CD14-positive monocyte (primary cell): ENCODE measurements at regions not wholly inside any gene's neighbourhood (a gene's known extent, or its start where the extent isn't known, plus 50 kb on each side); places are given as distances from the start of the nearest gene placed in this dataset.

ENCODE experiments used
- DNase-seq, 3 donors: peaks; one replicate each; pipeline ENCODE4 v3.0.0-alpha.2; 2011 to 2022
- H2AFZ ChIP-seq: 2 replicates; pipeline ENCODE4 v1.6.0; 2012; ENCODE audit warnings: mild to moderate bottlenecking, low read depth, low read length, inconsistent platforms; ENCODE audit not compliant: insufficient read depth, poor library complexity, severe bottlenecking
- H3K27ac ChIP-seq, 2 donors: 1 replicate in 1 of 2; 2 replicates in 1 of 2; pipeline ENCODE4 v1.5.1; 2012 to 2013; ENCODE audit warnings: low read length in 2 of 2, control low read depth in 1 of 2, inconsistent platforms in 1 of 2, low read depth in 1 of 2, mild to moderate bottlenecking in 1 of 2
- H3K27me3 ChIP-seq, 2 donors: one replicate each; pipeline versions ENCODE4 v1.6.0 to v1.6.1; 2011 to 2013; ENCODE audit warnings: low read length in 2 of 2; ENCODE audit not compliant: control insufficient read depth in 2 of 2, insufficient read depth in 2 of 2
- H3K36me3 ChIP-seq, 2 donors: replicated peaks in 1 of 2; 1 replicate in 1 of 2; 2 replicates in 1 of 2; pipeline versions ENCODE4 v1.5.1 to v1.6.1; 2012 to 2013; ENCODE audit warnings: low read length in 2 of 2, control low read depth in 1 of 2, inconsistent platforms in 1 of 2, mild to moderate bottlenecking in 1 of 2; ENCODE audit not compliant: insufficient read depth in 2 of 2, control insufficient read depth in 1 of 2
- H3K4me1 ChIP-seq, 2 donors: 1 replicate in 1 of 2; 2 replicates in 1 of 2; pipeline versions ENCODE4 v1.5.1 to v1.6.1; 2012 to 2013; ENCODE audit warnings: low read length in 2 of 2, control low read depth in 1 of 2, inconsistent platforms in 1 of 2, mild to moderate bottlenecking in 1 of 2, moderate library complexity in 1 of 2; ENCODE audit not compliant: insufficient read depth in 2 of 2, control insufficient read depth in 1 of 2
- H3K4me2 ChIP-seq: replicated peaks from 2 replicates; pipeline ENCODE3; 2012; ENCODE audit warnings: low read length, moderate library complexity, mild to moderate bottlenecking; ENCODE audit not compliant: poor library complexity, severe bottlenecking; ENCODE audit errors: extremely low read depth
- H3K4me3 ChIP-seq, 3 experiments: fragments of 200-600 bp in 1 of 3; sonication (generic) in 1 of 3; replicated peaks in 1 of 3; 1 replicate in 2 of 3; 2 replicates in 1 of 3; pipeline ENCODE4 v1.5.1; 2011 to 2013; ENCODE audit warnings: low read length in 3 of 3, mild to moderate bottlenecking in 3 of 3, control low read depth in 2 of 3, low read depth in 2 of 3, inconsistent platforms in 1 of 3, moderate library complexity in 1 of 3
- H3K79me2 ChIP-seq: 2 replicates; pipeline ENCODE4 v1.6.0; 2012; ENCODE audit warnings: mild to moderate bottlenecking, control low read depth, inconsistent platforms, low read length, moderate library complexity; ENCODE audit not compliant: insufficient read depth
- H3K9ac ChIP-seq: 2 replicates; pipeline ENCODE4 v1.6.0; 2017; ENCODE audit warnings: low read length, mild to moderate bottlenecking; ENCODE audit not compliant: insufficient read depth, poor library complexity, severe bottlenecking
- H3K9me3 ChIP-seq, 2 donors: replicated peaks in 1 of 2; 1 replicate in 1 of 2; 2 replicates in 1 of 2; pipeline versions ENCODE4 v1.5.1 to v1.6.1; 2012 to 2013; ENCODE audit warnings: low read length in 2 of 2, control low read depth in 1 of 2; ENCODE audit not compliant: control insufficient read depth in 1 of 2, insufficient read depth in 1 of 2
- H4K20me1 ChIP-seq: 2 replicates; pipeline ENCODE4 v1.6.0; 2012; ENCODE audit warnings: mild to moderate bottlenecking, low read length, control low read depth, moderate library complexity; ENCODE audit not compliant: insufficient read depth
- H3K27ac Mint-ChIP-seq, 7 donors: one replicate each; pipeline ENCODE4 v1.8.0; 2020; ENCODE audit warnings: mild to moderate bottlenecking in 7 of 7, mixed read lengths in 7 of 7, moderate library complexity in 6 of 7, inconsistent platforms in 2 of 7
- H3K27me3 Mint-ChIP-seq, 3 donors: one replicate each; pipeline ENCODE4 v1.8.0; 2021 to 2022; ENCODE audit warnings: low read depth in 3 of 3, mild to moderate bottlenecking in 3 of 3, mixed read lengths in 3 of 3, moderate library complexity in 3 of 3, inconsistent platforms in 1 of 3
- H3K36me3 Mint-ChIP-seq, 2 donors: one replicate each; pipeline ENCODE4 v1.8.0; 2020; ENCODE audit warnings: mixed read lengths in 2 of 2, inconsistent platforms in 1 of 2, mild to moderate bottlenecking in 1 of 2
- H3K4me1 Mint-ChIP-seq: one replicate; pipeline ENCODE4 v1.8.0; 2020; ENCODE audit warnings: mild to moderate bottlenecking, mixed read lengths
- H3K4me3 Mint-ChIP-seq, 2 donors: one replicate each; pipeline ENCODE4 v1.8.0; 2020; ENCODE audit warnings: mild to moderate bottlenecking in 2 of 2, mixed read lengths in 2 of 2, moderate library complexity in 1 of 2
- H3K9me3 Mint-ChIP-seq, 7 donors: one replicate each; pipeline ENCODE4 v1.8.0; 2020 to 2022; ENCODE audit warnings: mixed read lengths in 7 of 7, mild to moderate bottlenecking in 6 of 7, moderate library complexity in 6 of 7, inconsistent platforms in 2 of 7
- CTCF ChIP-seq: fragments of 200-600 bp; IDR thresholded peaks from one replicate; pipeline ENCODE4 v1.8.0; 2022; ENCODE audit warnings: antibody characterized with exemption, mild to moderate bottlenecking
- WGBS: methylation state at CpG from one replicate; pipeline ENCODE4 v1.1.5; 2013; ENCODE audit warnings: missing lambda C conversion rate; ENCODE audit not compliant: insufficient coverage; 5-methylcytosine and 5-hydroxymethylcytosine counted together
- intact Hi-C, 2 donors: fragments of 100-400 bp; cut with micrococcal nuclease; formaldehyde crosslinking; loops; one replicate each; pipeline versions ENCODE4 v1.15.0 to v1.15.1; 2023

- intact Hi-C loops = no loop called here
- no peak overlapping the region for H3K27ac Mint-ChIP-seq
- H3K27me3 ChIP-seq = peaks cover 0 to 2% of the 10 kb centered on the region in 2 donors
- no peak for DNase-seq
- no peak for TF ChIP-seq CTCF
- H3K79me2 ChIP-seq = no peaks in the 10 kb centered on the region
- no peak overlapping the region for H3K4me2 ChIP-seq
- peaks cover 3 to 11% (median 8%) of the 10 kb centered on the region in 7 donors for H3K9me3 Mint-ChIP-seq
- H3K27ac ChIP-seq = no peak overlapping the region
- no peaks in the 10 kb centered on the region for H3K36me3 ChIP-seq
- peaks cover 0 to 12% of the 10 kb centered on the region in 2 donors for H3K9me3 ChIP-seq
- no peak overlapping the region for H3K9ac ChIP-seq
- no peak overlapping the region for H2AFZ ChIP-seq
- H3K4me3 ChIP-seq = no peak overlapping the region
- no peak overlapping the region for H3K4me3 Mint-ChIP-seq
- WGBS = no CpG with 5 or more reads among the region's 2 CpGs
- no peaks in the 10 kb centered on the region for H3K36me3 Mint-ChIP-seq
- no peaks in the 10 kb centered on the region for H3K4me1 ChIP-seq
- peaks cover 0 to 4% (median 2%) of the 10 kb centered on the region in 3 donors for H3K27me3 Mint-ChIP-seq
- H3K4me1 Mint-ChIP-seq = no peaks in the 10 kb centered on the region
- no peaks in the 10 kb centered on the region for H4K20me1 ChIP-seq
These were observed 155.9 kb downstream of the RTL9 start for GRCh38 chrX:110514509-110514908.

GRCh38 chrX:110519501-110519900, 160.9 kb downstream of the RTL9 start:
- no CpG with 5 or more reads among the region's 3 CpGs for WGBS
- DNase-seq = no peak
- Histone ChIP-seq H3K4me3 (no peak overlapping the region), H3K79me2 (no peaks in the 10 kb centered on the region), H3K27ac (no peak overlapping the region), H3K4me1 (no peaks in the 10 kb centered on the region), H3K9me3 (no peaks in the 10 kb centered on the region), H3K36me3 (no peaks in the 10 kb centered on the region), H4K20me1 (no peaks in the 10 kb centered on the region), H2AFZ (no peak overlapping the region), H3K9ac (no peak overlapping the region), H3K27me3 (no peaks in the 10 kb centered on the region), H3K4me2 (no peak overlapping the region)
- Mint-ChIP-seq H3K36me3 (no peaks in the 10 kb centered on the region), H3K4me1 (no peaks in the 10 kb centered on the region), H3K4me3 (no peak overlapping the region), H3K9me3 (peaks cover 0 to 2% (median 0%) of the 10 kb centered on the region in 7 donors), H3K27ac (no peak overlapping the region), H3K27me3 (peaks cover 2 to 5% (median 3%) of the 10 kb centered on the region in 3 donors)
- intact Hi-C loops = no loop called here
- TF ChIP-seq CTCF = no peak
